ENCODE measurements at regions not wholly inside any gene's neighbourhood (a gene's known extent, or its start where the extent isn't known, plus 50 kb on each side); places are given as distances from the start of the nearest gene placed in this dataset.

DNA sequence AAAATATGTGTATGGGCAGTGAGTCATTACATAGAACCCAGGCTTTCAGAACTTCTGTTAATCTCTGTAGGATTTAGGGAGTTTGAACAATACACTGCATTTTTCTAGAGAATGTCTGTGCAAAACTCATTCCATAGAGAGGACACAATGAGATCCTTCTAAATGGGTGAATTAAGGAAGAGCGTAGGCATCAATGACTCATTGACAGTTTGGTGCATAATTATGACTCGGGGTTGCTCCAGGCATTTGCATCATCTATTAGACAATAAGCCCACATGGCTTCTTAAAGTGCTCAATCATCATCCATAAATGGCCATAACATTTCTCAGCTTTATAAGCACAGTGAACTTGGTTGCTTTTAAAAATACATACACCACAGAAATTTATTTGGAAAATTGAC is 625.5 kb downstream of the CDH26 start:
- Mint-ChIP-seq H3K27me3 (no peaks in the 10 kb centered on the region), H3K4me1 (ENCODE audit: low read depth) (no peaks in the 10 kb centered on the region), H3K9me3 (no peaks in the 10 kb centered on the region), H3K36me3 (ENCODE audit: low read depth) (no peaks in the 10 kb centered on the region), H3K4me3 (no peak overlapping the region), H3K27ac (no peak overlapping the region)
- no peak for DNase-seq

GRCh38 chr20:60584221-60584620 is 626.0 kb downstream of the CDH26 start:
- no peak overlapping the region for H3K27ac Mint-ChIP-seq
- DNase-seq = no peak

GRCh38 chr20:60585651-60586050 is 627.4 kb downstream of the CDH26 start:
- H3K9me3 Mint-ChIP-seq = no peaks in the 10 kb centered on the region
- H3K4me1 Mint-ChIP-seq (ENCODE audit: low read depth) = no peaks in the 10 kb centered on the region
- no peaks in the 10 kb centered on the region for H3K36me3 Mint-ChIP-seq (ENCODE audit: low read depth)
- DNase-seq = no peak
- no peak overlapping the region for H3K27ac Mint-ChIP-seq
- H3K27me3 Mint-ChIP-seq = peaks cover 2% of the 10 kb centered on the region
- no peak overlapping the region for H3K4me3 Mint-ChIP-seq

More at GRCh38 chr20:60584221-60584620, 626.0 kb downstream of the CDH26 start:
- no peaks in the 10 kb centered on the region for H3K36me3 Mint-ChIP-seq (ENCODE audit: low read depth)
- no peaks in the 10 kb centered on the region for H3K9me3 Mint-ChIP-seq
- no peak overlapping the region for H3K4me3 Mint-ChIP-seq
- no peaks in the 10 kb centered on the region for H3K27me3 Mint-ChIP-seq
- H3K4me1 Mint-ChIP-seq (ENCODE audit: low read depth) = no peaks in the 10 kb centered on the region

- Mint-ChIP-seq H3K4me3 (no peak overlapping the region), H3K27ac (no peak overlapping the region), H3K4me1 (ENCODE audit: low read depth) (no peaks in the 10 kb centered on the region), H3K9me3 (no peaks in the 10 kb centered on the region), H3K36me3 (ENCODE audit: low read depth) (no peaks in the 10 kb centered on the region), H3K27me3 (peaks cover 3% of the 10 kb centered on the region)
- no peak for DNase-seq
Observed at GRCh38 chr20:60586269-60587050, 628.2 kb downstream of the CDH26 start.

DNA sequence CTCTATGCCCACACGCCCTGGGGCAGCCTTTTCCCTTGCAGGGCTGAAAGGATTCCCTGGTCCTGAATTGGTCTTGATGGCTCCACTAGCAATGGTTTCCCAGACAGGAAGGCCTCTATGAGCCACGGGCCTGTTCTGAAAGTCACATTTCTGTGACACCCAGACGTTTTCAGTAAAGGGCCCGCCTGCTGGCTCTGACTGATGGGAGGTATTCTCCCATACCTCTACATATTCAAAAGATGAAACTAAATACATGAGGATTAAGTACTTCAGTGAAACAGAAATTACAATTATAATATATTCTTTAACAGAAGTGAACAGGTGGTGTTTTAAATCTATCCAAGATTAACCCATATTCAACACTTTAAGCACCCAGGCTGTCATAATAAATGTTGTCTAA is 629.8 kb downstream of the CDH26 start:
- H3K36me3 Mint-ChIP-seq (ENCODE audit: low read depth) = no peaks in the 10 kb centered on the region
- peaks cover 3% of the 10 kb centered on the region for H3K27me3 Mint-ChIP-seq
- no peaks in the 10 kb centered on the region for H3K9me3 Mint-ChIP-seq
- no peaks in the 10 kb centered on the region for H3K4me1 Mint-ChIP-seq (ENCODE audit: low read depth)
- no peak for DNase-seq
- no peak overlapping the region for H3K4me3 Mint-ChIP-seq
- no peak overlapping the region for H3K27ac Mint-ChIP-seq

DNA sequence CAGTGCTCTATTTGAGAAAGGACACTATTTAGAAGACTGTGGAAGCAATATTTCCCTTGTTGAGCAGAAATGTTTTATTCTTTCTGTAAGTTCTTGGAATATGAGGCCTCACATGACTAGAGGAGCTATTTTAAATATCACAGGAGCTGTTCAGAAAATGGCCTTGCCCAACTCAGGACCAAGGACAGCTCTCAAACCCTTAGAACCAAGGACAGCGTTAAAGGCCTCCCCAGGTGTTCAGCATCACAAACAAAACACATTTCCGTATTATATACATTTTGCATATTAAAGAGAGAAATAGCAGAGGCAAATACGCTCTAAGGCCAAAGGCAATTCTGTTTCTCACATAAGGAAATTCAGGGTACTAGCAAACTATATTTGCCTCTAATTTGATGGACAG is 631.4 kb downstream of the CDH26 start:
- Mint-ChIP-seq H3K9me3 (no peaks in the 10 kb centered on the region), H3K27ac (no peak overlapping the region), H3K4me1 (ENCODE audit: low read depth) (no peaks in the 10 kb centered on the region), H3K36me3 (ENCODE audit: low read depth) (no peaks in the 10 kb centered on the region), H3K4me3 (no peak overlapping the region), H3K27me3 (peaks cover 3% of the 10 kb centered on the region)
- DNase-seq = no peak

DNA sequence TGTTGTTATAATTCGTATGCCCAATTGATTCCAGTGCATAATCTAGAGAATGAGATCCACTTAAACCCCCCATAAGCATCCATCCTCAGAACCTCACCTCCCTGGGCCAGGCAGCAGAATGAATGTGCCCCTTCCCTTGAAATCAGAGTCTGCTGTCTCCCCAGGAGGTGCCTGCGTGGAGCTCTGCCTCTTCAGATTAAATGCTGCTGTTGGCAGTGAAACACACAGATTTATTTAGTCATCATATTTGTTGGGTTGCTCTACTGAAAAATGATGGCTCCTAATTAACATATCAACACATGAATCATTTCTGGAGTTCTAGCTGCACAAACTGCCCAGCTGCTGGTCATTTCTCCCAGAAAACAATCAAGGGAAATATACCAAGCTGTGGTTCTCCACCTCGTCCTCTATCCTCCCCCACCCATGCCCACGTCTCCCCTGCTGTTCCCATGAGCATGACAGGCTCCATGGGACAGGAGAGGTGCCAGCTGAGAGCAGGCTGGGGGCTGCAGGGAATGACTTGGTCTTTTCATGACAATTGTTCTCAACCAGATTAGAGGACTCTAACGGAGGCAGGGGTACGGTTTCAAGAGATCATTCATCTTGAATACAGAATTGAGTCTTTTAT is 633.1 kb downstream of the CDH26 start:
- Mint-ChIP-seq H3K27ac (no peak overlapping the region), H3K9me3 (no peaks in the 10 kb centered on the region)

GRCh38 chr20:60598528-60598927 is 640.3 kb downstream of the CDH26 start:
- H3K9me3 Mint-ChIP-seq = no peaks in the 10 kb centered on the region
- H3K4me3 Mint-ChIP-seq = no peak overlapping the region
- no peaks in the 10 kb centered on the region for H3K4me1 Mint-ChIP-seq (ENCODE audit: low read depth)
- no peak overlapping the region for H3K27ac Mint-ChIP-seq
- no peaks in the 10 kb centered on the region for H3K36me3 Mint-ChIP-seq (ENCODE audit: low read depth)
- no peak for DNase-seq
- H3K27me3 Mint-ChIP-seq = peaks cover 2% of the 10 kb centered on the region

More for the DNA sequence above, 633.1 kb downstream of the CDH26 start:
- no peaks in the 10 kb centered on the region for H3K4me1 Mint-ChIP-seq (ENCODE audit: low read depth)
- no peak overlapping the region for H3K4me3 Mint-ChIP-seq
- peaks cover 3% of the 10 kb centered on the region for H3K27me3 Mint-ChIP-seq
- DNase-seq = no peak
- no peaks in the 10 kb centered on the region for H3K36me3 Mint-ChIP-seq (ENCODE audit: low read depth)

GRCh38 chr20:60599381-60599780 is 641.2 kb downstream of the CDH26 start:
- no peaks in the 10 kb centered on the region for H3K9me3 Mint-ChIP-seq
- DNase-seq = no peak
- no peak overlapping the region for H3K27ac Mint-ChIP-seq
- no peaks in the 10 kb centered on the region for H3K4me1 Mint-ChIP-seq (ENCODE audit: low read depth)
- H3K36me3 Mint-ChIP-seq (ENCODE audit: low read depth) = no peaks in the 10 kb centered on the region
- H3K4me3 Mint-ChIP-seq = no peak overlapping the region
- peaks cover 3% of the 10 kb centered on the region for H3K27me3 Mint-ChIP-seq

- H3K9me3 Mint-ChIP-seq = no peaks in the 10 kb centered on the region
- DNase-seq = no peak
Observed at GRCh38 chr20:60600036-60600435, 641.8 kb downstream of the CDH26 start.

DNA sequence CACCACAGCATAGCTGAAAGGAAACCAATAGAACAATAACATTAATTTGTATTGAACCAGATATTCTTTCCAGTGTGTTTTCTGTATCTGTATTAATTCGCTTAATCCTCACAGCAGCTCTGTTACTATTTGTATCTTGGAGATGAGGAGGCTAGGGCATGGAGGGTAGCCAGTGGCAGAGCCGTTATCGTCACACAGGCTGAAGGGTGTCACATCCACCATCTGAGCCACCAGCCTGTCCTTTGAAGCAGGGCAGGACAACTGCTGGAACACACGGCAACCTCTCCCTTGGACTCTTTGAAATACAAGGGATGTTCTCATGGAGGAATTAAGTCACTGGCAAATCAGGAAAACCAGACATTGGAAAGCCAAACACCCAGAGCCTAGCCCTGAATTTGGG is 628.0 kb upstream of the CDH4 start:
- peaks cover 19% of the 10 kb centered on the region for H3K27me3 Mint-ChIP-seq
- DNase-seq = no peak
- no peaks in the 10 kb centered on the region for H3K4me1 Mint-ChIP-seq (ENCODE audit: low read depth)
- H3K4me3 Mint-ChIP-seq = no peak overlapping the region
- H3K9me3 Mint-ChIP-seq = no peaks in the 10 kb centered on the region
- no peak overlapping the region for H3K27ac Mint-ChIP-seq
- H3K36me3 Mint-ChIP-seq (ENCODE audit: low read depth) = no peaks in the 10 kb centered on the region

More at GRCh38 chr20:60600036-60600435, 641.8 kb downstream of the CDH26 start:
- Mint-ChIP-seq H3K27me3 (peaks cover 3% of the 10 kb centered on the region), H3K4me1 (ENCODE audit: low read depth) (no peaks in the 10 kb centered on the region), H3K27ac (no peak overlapping the region), H3K36me3 (ENCODE audit: low read depth) (no peaks in the 10 kb centered on the region), H3K4me3 (no peak overlapping the region)

- Mint-ChIP-seq H3K9me3 (no peaks in the 10 kb centered on the region), H3K36me3 (ENCODE audit: low read depth) (no peaks in the 10 kb centered on the region), H3K27ac (no peak overlapping the region), H3K4me1 (ENCODE audit: low read depth) (no peaks in the 10 kb centered on the region), H3K27me3 (no peaks in the 10 kb centered on the region), H3K4me3 (no peak overlapping the region)
- DNase-seq = no peak
Observed at GRCh38 chr20:60627751-60628565, 624.1 kb upstream of the CDH4 start.

DNA sequence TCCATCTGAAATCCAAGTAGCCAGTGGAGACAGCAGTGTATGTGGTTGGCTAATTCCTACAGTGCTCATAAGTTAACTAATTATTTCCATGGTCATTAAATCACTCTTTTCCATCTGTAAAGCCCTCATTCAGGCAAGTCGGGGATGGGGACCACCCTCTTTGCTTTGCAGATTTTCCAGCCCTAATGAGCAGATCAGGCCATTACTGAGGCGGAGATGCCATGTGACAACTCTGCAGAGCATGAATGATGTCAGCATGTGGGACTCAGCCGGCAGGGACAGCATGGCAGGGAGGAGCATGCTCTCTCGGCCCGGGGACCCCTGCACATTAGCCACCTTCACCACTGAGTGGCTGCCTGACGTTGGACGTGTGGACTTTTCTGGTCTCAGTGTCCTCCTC is 623.3 kb upstream of the CDH4 start:
- no peak for DNase-seq
- Mint-ChIP-seq H3K36me3 (ENCODE audit: low read depth) (no peaks in the 10 kb centered on the region), H3K4me3 (no peak overlapping the region), H3K27me3 (no peaks in the 10 kb centered on the region), H3K9me3 (no peaks in the 10 kb centered on the region), H3K27ac (no peak overlapping the region), H3K4me1 (ENCODE audit: low read depth) (no peaks in the 10 kb centered on the region)

- H3K27ac Mint-ChIP-seq = no peak overlapping the region
- no peaks in the 10 kb centered on the region for H3K4me1 Mint-ChIP-seq (ENCODE audit: low read depth)
- H3K27me3 Mint-ChIP-seq = no peaks in the 10 kb centered on the region
- H3K9me3 Mint-ChIP-seq = no peaks in the 10 kb centered on the region
- H3K36me3 Mint-ChIP-seq (ENCODE audit: low read depth) = no peaks in the 10 kb centered on the region
- no peak overlapping the region for H3K4me3 Mint-ChIP-seq
- no peak for DNase-seq
Observed at GRCh38 chr20:60629206-60629605, 622.9 kb upstream of the CDH4 start.

- H3K4me1 Mint-ChIP-seq (ENCODE audit: low read depth) = no peaks in the 10 kb centered on the region
- no peaks in the 10 kb centered on the region for H3K27me3 Mint-ChIP-seq
- no peak for DNase-seq
- H3K27ac Mint-ChIP-seq = no peak overlapping the region
- H3K4me3 Mint-ChIP-seq = no peak overlapping the region
- H3K36me3 Mint-ChIP-seq (ENCODE audit: low read depth) = no peaks in the 10 kb centered on the region
- no peaks in the 10 kb centered on the region for H3K9me3 Mint-ChIP-seq
Observed at GRCh38 chr20:60630609-60631008, 621.5 kb upstream of the CDH4 start.
